ENCODE measurements at regions not wholly inside any gene's neighbourhood (a gene's known extent, or its start where the extent isn't known, plus 50 kb on each side); places are given as distances from the start of the nearest gene placed in this dataset.

DNA sequence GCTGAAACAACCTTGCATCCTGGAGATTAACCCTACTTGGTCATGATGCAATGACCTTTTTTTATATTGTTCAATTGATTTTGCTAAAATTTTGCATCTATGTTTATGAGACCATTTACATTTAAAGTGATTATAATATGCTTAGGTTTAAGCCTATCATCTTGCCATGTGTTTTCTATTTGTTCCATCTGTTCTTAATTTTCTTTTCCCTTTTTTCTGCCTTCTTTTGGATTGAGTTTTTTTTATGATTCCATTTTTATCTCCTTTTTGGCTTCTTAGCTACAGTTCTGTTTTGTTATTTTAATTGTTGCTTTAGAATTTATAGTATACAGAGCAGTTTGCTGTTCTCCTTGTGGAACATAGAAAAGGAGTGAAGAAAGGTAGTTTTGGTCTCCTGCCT lies 385.1 kb upstream of the USP24 start:
- ChIA-PET CTCF (no interaction called here), POLR2A (no interaction called here)
- no peak for TF ChIP-seq CTCF (IDR thresholded peaks at IDR 0.05; ENCODE audit: control extremely low read depth, extremely low read depth, low read depth, missing control alignments)
- DNase-seq (ENCODE audit: extremely low spot score) = no peak

- ChIA-PET POLR2A (no interaction called here), CTCF (no interaction called here)
- no peak for TF ChIP-seq CTCF (IDR thresholded peaks at IDR 0.05; ENCODE audit: control extremely low read depth, extremely low read depth, low read depth, missing control alignments)
- DNase-seq (ENCODE audit: extremely low spot score) = no peak
Measured at GRCh38 chr1:55597910-55598309, 382.7 kb upstream of the USP24 start.

- no peak for DNase-seq (ENCODE audit: extremely low spot score)
- CTCF ChIA-PET = no interaction called here
- POLR2A ChIA-PET = no interaction called here
- no peak for TF ChIP-seq CTCF (IDR thresholded peaks at IDR 0.05; ENCODE audit: control extremely low read depth, extremely low read depth, low read depth, missing control alignments)
Measured at GRCh38 chr1:55594701-55595100, 379.5 kb upstream of the USP24 start.

GRCh38 chr1:55593298-55593697 lies 378.1 kb upstream of the USP24 start:
- ChIA-PET CTCF (no interaction called here), POLR2A (no interaction called here)
- TF ChIP-seq CTCF (IDR thresholded peaks at IDR 0.05; ENCODE audit: control extremely low read depth, extremely low read depth, low read depth, missing control alignments) = no peak
- no peak for DNase-seq (ENCODE audit: extremely low spot score)

DNA sequence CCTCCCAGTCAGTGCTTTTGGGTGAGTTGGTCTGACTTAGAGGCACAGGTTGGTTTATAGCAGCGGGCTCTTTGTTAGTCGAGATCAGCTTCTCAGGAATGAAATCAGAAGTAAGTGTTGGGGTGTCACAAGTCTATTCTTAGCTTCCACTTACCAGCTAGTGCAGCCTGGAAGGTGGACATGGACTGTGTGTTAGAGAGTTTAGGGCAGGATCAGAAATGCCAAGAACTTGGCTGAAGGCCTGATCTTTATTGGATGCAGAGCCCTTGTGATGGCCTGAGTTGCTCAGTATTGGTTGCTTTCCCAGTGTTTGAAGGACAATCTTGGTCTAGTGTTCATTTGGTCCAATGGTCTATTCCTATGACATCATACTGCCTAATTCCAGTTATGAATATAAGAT lies 377.0 kb upstream of the USP24 start:
- POLR2A ChIA-PET = no interaction called here
- DNase-seq (ENCODE audit: extremely low spot score) = no peak
- CTCF ChIA-PET = interaction anchor here (1.2 kb wide), 1 partner anchor 9 kb away, joined by 4 read pairs; no protein-coding TSS in a partner anchor
- TF ChIP-seq CTCF (IDR thresholded peaks at IDR 0.05; ENCODE audit: control extremely low read depth, extremely low read depth, low read depth, missing control alignments) = no peak

- ChIA-PET POLR2A (no interaction called here), CTCF (interaction anchor here (0.7 kb wide), 1 partner anchor 27 kb away, joined by 3 read pairs; no protein-coding TSS in a partner anchor)
- TF ChIP-seq CTCF (IDR thresholded peaks at IDR 0.05; ENCODE audit: control extremely low read depth, extremely low read depth, low read depth, missing control alignments) = no peak
- no peak for DNase-seq (ENCODE audit: extremely low spot score)
Measured at GRCh38 chr1:55589671-55590297, 374.6 kb upstream of the USP24 start.

DNA sequence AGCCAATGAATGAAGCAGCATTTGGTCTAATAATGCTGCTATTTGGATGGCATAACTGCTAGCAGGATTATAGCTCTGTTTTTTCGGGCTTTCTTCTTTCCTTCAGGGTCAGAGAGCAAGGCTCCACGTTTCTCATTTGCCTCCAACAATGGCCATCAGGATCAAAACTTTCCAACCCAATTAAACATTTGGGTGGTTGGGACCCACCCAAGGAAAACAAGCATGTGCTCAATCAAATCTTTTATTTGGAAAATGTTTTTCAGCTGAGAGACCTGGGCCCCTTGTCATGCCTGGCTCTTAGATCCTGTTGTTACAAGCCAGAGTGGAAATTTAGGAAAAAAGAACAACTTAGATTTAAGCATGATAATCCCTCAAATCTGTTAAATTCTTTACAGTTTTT lies 373.1 kb upstream of the USP24 start:
- CTCF ChIA-PET = no interaction called here

More for the DNA sequence above, 373.1 kb upstream of the USP24 start:
- no peak for TF ChIP-seq CTCF (IDR thresholded peaks at IDR 0.05; ENCODE audit: control extremely low read depth, extremely low read depth, low read depth, missing control alignments)
- DNase-seq (ENCODE audit: extremely low spot score) = no peak
- POLR2A ChIA-PET = no interaction called here

All from GM10248 (cell line).